Activated CD8-positive, alpha-beta memory T cell treated with anti-CD3 and anti-CD28 coated beads, Interleukin-2, amount 50 U/mL, for 4 hours (primary cell): ENCODE measurements at regions not wholly inside any gene's neighbourhood (a gene's known extent, or its start where the extent isn't known, plus 50 kb on each side); places are given as distances from the start of the nearest gene placed in this dataset.
"Not testable (repeated sequence)": the region's sequence is repeated elsewhere in the genome, so short reads cannot be mapped to it uniquely, and the experiment has no call there.

Experiments
- DNase-seq: peaks from one replicate; pipeline ENCODE4 v3.0.0-alpha.2; 2020

- DNase-seq: no peak
Observed at GRCh38 chr7:52689912-52690311, 345.5 kb upstream of the POM121L12 start.

- DNase-seq: no peak
Observed at GRCh38 chr7:52685333-52685732, 350.1 kb upstream of the POM121L12 start.

- DNase-seq: no peak
Observed at GRCh38 chr7:52684388-52684787, 351.0 kb upstream of the POM121L12 start.

- DNase-seq: no peak
Observed at GRCh38 chr7:52682993-52683392, 352.4 kb upstream of the POM121L12 start.

- DNase-seq: no peak
Observed at GRCh38 chr7:52670608-52671225, 364.7 kb upstream of the POM121L12 start.

- DNase-seq: no peak
Observed at GRCh38 chr7:52669031-52669430, 366.4 kb upstream of the POM121L12 start.

GRCh38 chr7:52668435-52668834, 367.0 kb upstream of the POM121L12 start:
- no peak for DNase-seq

GRCh38 chr7:52659178-52659577, 376.3 kb upstream of the POM121L12 start:
- DNase-seq: no peak

GRCh38 chr7:52656098-52656497, 379.3 kb upstream of the POM121L12 start:
- DNase-seq: no peak

GRCh38 chr7:52652621-52653020, 382.8 kb upstream of the POM121L12 start:
- DNase-seq: no peak

- no peak for DNase-seq
Observed at GRCh38 chr7:52648872-52649271, 386.6 kb upstream of the POM121L12 start.

GRCh38 chr7:52647046-52647445, 388.4 kb upstream of the POM121L12 start:
- DNase-seq: no peak

- DNase-seq: no peak
Observed at GRCh38 chr7:52639981-52640380, 395.5 kb upstream of the POM121L12 start.

GRCh38 chr7:52639126-52639525, 396.3 kb upstream of the POM121L12 start:
- no peak for DNase-seq

- no peak for DNase-seq
Observed at GRCh38 chr7:52635021-52635420, 400.4 kb upstream of the POM121L12 start.

- no peak for DNase-seq
Observed at GRCh38 chr7:52620849-52621248, 414.6 kb upstream of the POM121L12 start.

GRCh38 chr7:52616552-52616951, 418.9 kb upstream of the POM121L12 start:
- DNase-seq: no peak

- DNase-seq: no peak
Observed at GRCh38 chr7:52615021-52615695, 420.3 kb upstream of the POM121L12 start.

GRCh38 chr7:52609511-52609910, 425.9 kb upstream of the POM121L12 start:
- DNase-seq: no peak

GRCh38 chr7:52592698-52593097, 442.7 kb upstream of the POM121L12 start:
- no peak for DNase-seq

GRCh38 chr7:52586704-52587103, 448.7 kb upstream of the POM121L12 start:
- no peak for DNase-seq

GRCh38 chr7:52584041-52584440, 451.4 kb upstream of the POM121L12 start:
- no peak for DNase-seq

GRCh38 chr7:52573141-52573540, 462.3 kb upstream of the POM121L12 start:
- DNase-seq: not testable (repeated sequence)

GRCh38 chr7:52571026-52571425, 464.4 kb upstream of the POM121L12 start:
- DNase-seq: no peak

GRCh38 chr7:52569151-52569550, 466.3 kb upstream of the POM121L12 start:
- DNase-seq: no peak
